ENCODE measurements at regions not wholly inside any gene's neighbourhood (a gene's known extent, or its start where the extent isn't known, plus 50 kb on each side); places are given as distances from the start of the nearest gene placed in this dataset.

DNA sequence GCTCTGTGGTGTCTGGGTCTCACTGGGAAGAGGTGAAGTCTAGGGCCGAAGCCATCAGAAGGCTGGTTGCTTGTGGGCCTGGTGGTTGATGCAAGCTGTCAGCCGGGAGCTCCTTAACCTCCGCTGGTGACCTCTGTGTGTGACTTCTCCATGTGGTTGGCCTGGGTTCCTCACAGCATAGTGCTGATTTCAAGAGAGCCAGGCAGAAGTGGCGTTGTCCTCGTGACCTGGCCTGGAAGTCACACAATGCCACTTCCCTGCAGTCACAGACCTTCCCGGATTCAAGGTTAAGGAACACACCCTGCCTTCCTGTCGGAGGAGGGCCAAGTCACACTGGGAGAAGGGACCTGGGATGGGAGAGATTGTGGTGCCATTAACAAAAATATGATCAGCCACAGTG, 303.7 kb upstream of the HS6ST1 start:
- no peak for DNase-seq

DNA sequence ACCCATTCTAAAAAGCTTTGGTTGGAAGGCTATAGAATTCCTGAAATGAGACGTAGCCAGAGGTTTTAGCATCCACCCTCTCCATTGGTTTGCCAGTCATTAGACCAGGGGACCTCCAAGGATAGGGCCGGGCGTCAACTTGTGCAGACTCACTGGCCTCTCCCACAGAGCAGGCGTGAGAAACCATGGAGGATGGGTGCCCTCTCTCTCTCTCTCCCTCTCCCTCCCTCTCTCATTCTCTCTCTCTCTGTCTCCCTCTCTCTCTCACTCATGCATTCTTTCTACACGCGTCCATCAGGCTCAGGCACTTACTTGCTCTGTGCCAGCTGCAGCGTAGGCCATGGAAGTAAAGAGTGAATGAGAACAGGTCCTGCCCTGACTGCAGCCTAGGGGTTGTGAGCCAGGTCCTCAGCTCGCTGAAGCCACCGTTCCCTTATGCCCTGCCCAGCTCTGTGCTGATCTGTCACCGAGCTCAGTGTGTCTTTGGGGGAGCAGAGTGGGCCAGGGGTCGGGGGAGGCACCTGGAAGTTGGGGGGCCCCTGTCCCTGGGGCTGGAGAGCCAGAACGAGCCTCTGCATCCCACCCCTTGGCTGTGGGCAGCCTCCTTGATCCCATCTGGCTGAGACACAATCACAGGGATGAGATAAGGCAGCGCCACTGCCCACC, 304.4 kb upstream of the HS6ST1 start:
- DNase-seq: no peak

DNA sequence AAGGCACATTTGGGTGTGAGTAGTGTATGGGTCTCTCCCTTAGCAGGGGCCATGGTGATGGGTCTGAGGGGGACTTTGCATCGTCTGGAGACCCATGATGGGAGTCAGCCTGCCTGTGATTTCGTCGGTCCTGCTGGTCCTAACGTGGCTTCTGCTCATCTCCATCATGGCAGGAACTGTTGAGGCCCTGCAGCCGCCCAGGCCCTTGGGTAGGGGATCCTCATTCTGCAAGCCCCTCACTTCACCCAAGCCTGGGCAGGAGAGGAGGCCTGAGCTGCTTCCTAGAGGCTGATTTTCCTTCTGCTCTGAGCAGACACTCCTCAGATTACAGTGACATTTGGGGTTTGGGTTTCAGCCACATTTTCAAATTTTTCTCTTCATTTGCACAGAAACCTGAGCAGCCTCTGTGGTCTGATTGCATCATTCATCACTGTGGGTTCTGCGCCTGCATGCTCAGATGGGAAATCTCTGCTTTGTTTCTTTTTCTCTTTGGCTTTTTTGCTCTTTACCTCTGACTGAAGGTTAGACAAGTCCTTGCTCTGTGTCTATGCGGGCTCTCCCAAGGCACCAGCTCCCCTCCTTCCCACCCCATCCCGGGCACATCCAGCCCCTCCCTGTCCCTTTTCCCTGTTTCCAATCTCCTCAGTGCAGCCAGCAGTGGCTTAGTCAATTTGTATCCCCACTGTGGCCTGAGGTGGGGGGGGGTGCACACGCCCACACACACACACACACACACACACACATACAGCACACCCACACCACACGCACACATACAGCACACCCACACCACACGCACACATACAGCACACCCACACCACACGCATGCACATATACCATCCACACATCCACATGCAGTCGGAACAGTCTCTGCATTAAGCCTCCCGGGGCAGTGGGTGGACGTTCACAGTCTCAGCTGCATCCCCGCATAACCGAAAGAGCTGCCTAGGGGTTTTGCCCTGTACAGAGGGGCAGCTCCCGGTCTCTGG, 305.4 kb upstream of the HS6ST1 start:
- peak; percentile 14 for DNase-seq

DNA sequence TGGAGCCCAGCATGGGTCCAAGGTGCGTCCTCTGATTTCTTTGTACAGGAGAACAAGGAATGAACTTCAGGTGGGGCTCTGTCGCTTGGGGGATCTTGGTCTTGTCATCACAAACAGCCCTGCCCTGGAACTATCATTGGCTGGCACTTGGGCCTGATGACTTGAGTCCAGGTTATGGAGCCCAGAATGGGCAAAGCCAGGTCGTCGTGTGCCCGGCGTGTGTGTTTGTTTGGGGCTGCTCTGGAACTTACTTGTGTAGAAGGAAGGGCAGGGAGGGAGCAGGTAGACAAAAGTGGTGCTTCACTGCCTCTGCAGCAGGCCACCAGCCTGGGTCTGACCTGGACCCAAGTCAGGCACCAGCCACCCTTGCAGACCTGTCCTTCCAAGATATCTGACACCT, 306.3 kb upstream of the HS6ST1 start:
- no peak for DNase-seq

DNA sequence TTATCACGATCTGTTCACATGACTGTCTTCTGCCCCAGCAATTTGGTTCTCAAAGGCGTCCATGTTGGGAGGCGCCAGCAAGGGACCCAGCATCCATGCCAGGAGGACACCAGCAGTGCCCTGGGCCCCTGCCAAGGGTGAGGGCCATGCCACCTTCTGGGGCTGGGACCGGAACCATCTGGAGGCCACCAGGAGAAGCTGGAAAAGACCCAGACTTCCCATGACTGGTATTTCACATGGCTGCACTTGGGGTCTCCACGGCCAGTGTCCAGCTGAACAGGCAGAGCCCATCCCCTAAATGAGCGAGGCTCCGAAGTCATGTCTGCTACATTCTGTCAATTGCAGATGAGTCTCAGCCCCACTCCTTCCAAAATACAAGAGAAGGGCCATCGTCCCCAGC, 306.8 kb upstream of the HS6ST1 start:
- DNase-seq: no peak

DNA sequence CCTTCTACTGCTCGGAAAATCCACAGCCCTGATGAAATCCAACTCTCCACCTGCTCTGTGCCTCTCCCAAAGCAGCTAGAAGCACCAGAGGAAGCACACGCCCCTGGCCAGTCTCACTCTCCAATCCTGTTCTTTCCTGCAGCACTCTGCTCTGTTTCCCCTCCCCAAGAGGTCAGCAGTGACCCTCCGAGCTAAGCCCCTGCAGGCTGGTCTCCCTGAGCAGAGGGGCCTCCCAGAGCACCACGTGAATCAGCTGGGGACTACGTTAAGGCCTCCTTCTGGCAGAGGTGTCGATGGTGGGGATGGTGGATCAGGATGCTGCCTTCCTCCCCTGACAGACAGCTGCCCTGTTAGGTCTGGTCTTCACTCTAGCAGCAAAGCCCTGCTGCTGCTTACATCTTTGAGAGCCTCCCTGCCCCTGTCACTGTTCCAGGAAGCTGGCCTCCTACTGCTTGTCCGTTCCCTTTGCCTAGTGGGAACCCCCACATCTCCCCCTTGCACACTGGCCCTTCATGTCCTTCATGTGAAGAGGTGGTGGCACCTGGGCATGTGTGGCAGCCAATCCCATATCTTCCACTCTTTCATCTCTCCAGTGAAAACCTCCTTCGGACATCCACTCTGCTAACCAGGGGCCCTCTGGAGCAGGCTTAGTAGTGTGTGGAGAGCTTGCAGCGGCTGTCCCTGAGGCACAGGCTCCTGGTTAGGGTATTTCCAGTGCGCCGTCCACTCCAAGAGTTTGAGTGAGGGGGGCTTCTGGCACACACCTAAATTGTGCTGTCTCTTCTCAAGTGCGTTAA, 307.5 kb upstream of the HS6ST1 start:
- DNase-seq: no peak

DNA sequence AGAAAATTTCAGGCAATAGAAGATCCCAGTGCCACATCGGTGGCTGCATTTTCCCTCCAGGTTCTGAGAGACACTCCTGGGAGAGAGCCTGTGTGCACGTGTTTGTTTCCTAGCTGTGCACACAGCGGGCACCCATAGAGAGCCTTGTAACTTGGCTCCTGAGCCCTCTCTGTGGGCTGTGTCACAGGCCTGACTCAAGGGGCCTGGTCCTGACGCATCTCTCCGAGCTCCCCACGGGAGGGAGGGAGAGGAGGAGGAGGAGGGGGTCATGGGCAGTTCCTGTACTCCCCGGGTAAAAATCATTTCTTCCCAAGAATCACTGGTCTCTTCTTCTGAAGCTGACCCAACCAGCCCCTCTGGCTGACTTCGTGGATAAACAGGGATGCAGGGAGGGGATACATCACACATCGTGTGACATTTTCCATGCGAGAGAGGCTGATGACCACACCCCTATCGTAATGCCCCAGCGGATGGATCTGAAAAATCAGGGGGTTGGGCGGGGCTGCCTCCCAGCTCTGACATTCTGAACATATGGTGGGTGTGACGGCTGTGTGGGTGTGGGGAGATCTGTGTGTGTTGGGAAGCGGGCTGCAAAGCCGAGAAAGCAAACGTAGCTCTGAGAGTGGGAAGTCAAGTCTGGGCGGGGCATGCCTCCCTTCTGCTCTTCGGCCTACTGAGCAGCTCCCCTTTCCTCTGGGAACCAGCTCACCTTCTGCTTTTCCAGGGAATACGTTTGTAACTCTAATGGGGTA, 308.3 kb upstream of the HS6ST1 start:
- DNase-seq: no peak

DNA sequence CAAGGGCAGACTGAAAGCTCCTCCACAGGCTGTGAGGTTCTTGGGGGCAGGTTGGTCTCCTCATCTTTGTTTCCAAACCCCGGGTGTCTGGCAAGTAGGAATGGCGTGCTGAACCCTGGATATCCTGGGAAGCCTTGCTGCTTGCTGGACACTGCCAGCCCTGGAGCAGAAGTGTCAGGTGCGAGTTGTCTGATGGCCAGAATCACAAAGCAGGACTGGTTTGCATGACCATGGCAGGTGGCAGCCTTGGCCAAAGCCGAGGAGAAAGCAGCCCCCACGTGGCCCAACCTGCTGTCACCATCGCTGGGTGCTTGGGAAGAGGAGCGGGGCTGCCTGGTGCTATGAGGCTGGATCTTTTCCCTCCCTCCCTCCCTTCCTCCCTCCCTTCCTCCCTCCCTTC, 309.5 kb upstream of the HS6ST1 start:
- DNase-seq: no peak

DNA sequence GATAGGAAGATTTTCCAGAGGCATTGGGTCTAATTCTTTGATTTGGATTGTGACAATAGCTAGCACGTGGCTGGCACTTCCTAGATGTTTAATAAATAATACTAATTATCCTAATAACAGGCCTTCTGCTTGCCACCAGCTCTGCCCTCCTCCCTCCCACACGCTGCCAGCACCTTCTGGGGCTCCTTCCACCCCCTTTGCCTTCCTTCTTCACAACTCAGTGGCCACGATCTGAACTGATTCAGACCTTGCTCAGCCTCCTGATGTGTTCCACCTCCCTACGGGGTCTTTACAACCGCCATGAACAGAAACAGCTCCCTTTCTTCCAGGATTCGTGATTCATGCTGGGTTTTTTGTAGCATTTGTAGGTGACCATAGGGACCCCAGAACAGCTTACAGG, 310.3 kb upstream of the HS6ST1 start:
- DNase-seq: no peak

DNA sequence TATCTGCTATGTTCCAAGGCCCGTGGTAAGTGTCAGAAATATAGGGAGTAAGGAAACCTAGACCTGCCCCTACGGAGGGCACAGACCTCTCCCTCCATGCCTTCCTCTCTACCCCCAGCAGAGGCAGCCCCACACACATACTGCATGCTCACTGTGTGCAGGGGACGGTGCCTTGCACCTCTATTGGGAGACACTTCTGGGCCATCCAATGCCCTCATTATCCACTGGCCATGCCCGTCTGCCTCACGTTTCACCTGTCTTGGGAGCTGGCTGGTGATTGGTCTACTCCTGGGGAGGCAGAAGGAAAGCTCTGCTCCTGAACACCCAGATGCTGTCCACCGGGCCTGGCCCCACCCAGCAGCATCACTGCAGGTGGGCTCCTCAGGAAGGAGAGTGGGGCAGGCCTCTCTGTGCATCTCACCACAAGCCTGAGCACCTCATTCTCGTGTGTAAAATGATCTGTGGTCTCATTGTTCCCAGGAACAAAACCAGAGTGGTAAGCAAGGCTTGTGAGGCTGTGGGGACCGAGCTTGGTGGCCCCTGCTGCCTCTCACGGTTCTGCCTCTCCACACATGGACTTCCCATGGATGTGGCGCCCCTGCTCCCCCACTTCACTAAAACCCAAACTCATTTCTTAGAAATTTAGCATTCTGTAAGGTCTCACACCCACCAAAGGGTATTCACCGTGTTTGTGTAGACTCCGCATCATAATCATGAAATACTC, 312.5 kb upstream of the HS6ST1 start:
- DNase-seq: no peak

DNA sequence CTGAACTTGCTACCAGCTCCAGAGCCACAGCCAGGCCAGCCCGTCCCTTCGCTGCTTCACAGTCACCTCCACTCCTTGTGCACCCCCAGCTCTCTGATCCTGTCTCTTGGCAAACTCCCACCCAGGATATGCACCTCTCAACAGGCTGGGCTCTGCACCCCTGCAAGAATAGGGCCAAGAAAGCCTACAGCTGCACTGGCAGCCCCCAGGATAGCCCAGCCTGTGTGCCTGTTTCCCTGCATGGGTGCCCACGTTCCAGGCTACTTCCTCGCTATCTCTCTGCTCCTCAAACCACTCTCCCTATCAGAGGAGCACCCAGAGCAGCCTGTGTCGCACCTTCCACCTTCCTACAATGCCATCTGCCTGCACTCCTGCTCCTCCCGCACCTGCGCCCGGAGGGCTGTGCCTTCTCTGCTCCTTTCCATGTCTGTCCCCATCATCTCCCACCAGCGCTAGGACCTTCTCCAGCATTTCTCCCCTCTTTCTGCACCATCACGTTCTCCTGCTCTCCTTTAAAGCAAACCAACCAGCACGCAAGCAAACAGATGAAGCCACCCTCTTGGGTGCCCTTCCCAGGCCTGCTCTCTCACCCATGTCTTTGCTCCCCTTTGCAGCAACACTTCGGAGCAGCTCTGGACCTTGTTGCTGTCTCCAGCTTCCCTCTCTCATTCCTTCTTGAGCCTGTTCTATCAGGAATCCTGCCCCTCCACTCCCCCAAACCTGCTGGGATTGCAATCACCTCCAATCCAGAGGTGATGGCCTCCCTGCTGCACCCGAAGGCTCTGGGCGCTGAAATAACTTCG, 313.2 kb upstream of the HS6ST1 start:
- no peak for DNase-seq

DNA sequence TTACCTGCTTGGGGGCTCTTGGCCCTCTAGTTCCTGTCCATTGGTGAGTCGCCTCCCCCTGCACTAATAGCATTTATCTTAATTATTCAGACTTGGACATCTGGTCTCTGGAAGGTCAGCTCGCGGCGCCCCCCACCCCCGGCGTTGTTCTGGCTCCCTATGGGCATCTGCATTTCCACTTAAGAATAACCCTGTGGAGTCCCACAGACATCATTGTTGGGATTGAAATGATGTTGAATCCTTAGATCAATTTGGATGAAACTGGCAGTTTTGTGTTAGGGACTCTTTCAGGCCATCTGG, 313.8 kb upstream of the HS6ST1 start:
- DNase-seq: no peak

DNA sequence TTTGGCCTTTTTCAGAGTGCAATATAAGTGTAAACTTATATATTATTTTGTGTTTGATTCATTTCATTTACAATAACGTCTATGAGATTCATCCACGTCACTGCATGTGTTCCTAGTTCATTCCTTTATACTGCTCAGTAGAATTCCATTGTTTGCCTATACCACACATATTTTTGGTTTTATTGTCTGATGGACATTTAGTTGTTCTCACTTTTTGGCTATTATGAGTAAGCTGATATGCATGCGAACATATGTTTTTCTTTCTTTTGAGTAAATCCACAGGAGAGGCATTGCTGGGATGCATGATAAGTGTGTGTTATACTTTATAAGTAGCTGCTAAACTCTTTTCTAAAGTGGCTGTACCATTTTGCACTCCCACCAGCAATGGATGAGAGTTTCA, 314.8 kb upstream of the HS6ST1 start:
- no peak for DNase-seq

DNA sequence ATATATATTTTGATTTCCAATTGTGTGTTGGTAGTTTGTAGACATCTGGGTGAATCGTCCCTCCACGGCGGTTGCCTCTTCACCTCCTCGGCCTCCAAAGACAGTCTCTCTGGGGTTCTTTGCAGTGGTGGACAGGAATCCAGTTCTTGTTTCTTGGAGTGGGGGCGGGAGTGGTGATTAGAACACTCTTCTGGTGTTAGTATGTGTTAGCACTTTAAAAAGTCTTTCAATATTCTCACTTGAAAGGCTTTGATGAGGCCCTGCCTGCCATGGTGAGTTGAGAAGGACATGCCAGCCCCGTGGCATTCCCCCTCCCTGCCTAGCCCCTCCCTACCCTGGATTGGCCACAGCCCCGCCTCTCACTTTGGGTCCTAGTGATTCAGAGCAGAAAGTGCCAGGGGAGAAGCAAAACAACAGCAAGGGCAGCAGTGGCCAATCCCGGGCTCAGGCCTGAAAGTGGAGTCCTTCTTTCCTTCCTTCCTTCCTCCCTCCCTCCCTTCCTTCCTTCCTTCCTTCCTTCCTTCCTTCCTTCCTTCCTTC, 316.8 kb upstream of the HS6ST1 start:
- no peak for DNase-seq

DNA sequence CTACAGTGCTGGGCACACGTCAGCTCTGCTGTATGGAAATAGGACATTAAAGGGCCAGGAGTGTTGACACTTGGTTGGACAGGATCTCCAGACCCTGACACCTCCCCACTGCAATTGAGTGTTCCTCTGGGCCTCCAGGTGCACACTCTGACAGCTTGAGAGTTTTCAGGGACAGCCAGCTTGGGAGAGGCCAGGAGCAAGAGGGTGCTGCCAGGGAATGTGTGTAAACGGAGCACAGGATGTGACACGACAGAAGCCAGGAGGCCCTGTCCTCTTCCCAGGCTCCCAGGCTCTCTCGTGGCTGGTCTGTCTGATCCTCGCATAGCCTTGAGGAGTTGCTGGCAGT, 318.1 kb upstream of the HS6ST1 start:
- no peak for DNase-seq

DNA sequence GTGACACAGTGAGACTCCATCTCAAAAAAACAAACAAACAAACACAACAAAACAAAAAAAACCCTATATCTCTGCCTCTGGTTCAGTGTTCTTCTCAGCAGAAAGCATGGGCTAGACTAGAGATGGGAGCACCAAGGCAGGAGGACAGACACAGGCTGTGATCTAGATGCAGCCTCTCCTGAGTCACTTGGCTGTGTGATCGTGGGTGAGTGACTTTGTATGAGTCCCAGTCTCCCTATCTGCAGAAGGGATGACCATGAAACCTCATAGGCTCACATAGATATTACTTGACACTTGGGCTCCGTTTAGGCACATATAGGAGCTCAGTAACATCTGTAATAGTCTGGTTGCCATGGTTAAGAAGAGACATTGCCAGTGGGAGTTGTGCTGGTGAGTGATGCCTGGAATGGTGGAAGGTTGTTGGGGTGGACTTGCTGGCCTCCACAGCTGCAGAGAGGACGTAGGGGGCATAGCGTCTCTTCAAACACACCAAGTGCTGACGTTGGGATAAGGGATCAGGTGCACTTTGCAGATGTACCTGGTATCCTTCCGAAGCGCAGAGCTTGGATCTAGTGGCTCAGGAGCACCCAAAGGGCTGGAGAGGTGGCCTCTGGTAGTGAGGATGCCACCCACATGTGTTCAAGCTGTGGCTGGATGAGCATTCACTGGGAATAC, 318.9 kb upstream of the HS6ST1 start:
- no peak for DNase-seq

DNA sequence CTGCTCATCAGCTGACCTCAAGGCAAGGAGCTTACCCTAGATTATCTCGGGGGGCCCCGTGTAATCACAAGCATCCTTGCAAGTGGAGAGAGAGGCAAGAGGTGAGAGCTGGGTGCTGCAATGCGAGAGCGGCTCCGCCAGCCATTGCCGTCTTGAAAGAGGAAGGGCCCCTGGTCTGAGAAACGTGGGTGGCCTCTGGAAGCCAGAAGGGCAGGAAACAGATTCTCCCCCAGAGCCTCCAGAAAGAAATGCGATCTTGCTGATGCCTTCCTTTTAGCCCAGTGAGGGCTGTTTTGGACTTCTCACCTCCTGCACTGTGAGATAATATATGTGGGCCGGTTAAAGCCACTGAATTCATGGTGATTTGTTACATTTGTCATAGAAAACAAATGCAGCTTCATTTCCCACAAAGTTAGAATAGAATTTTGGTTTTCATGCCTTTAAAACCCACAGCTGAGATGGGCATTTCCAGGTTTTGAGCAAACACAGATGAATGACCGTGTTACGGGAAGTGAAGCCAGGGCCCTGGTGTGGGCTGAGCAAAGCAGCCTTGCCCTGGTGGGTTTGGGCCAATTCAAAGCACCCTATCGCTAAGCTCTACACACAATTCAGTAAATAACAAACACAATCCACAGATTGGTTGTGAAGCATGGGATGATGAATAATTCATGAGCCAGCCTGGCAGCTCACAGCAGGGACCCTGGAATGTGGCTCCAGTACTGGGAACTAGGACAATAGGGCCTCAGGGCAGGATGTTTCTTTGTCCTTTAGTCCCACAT, 319.9 kb upstream of the HS6ST1 start:
- DNase-seq: peak; percentile 80

DNA sequence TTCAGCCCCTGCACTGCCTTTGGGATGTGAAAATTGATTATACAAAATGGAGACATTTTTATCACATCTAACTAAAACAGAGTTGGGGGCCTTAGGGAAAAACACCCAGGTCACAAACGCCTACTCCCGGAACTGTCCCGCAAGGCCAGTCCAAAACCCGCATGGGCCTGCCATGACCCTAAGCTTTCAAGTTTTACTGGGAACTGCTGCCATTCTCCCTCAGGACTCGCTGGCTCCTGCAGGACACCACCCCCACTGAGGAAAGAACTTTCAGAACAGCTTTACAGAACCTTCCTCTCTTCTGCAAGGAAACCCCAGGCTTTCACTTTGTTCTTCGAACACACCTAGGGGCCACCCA, 320.4 kb upstream of the HS6ST1 start:
- DNase-seq: no peak

DNA sequence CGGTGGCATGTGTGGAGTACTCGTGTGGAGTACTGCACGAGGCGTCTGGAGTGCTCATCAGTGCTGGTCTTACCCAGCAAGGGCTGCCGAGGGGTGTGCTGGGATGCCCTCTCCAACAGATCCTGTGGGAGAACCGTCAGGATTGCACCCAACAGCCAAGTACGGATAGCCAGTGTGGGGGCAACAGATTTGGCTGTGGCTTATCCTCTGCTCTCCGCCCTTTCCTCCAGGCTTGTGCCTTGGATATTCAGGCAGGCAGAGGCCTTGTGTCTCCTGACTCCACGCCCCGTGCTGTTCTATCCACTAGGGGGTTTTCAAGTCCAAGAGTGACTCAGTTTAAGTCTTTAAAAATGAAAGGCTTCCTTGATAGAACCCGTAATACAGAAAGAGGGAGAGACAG, 321.0 kb upstream of the HS6ST1 start:
- no peak for DNase-seq

Data from GDM1 (cell line).